ENCODE measurements at regions not wholly inside any gene's neighbourhood (a gene's known extent, or its start where the extent isn't known, plus 50 kb on each side); places are given as distances from the start of the nearest gene placed in this dataset.

- no peak for DNase-seq (ENCODE audit: low read depth)
These were observed 106.9 kb upstream of the SEMA6A start for GRCh38 chr5:116681334-116682013.

- DNase-seq (ENCODE audit: low read depth) = no peak
These were observed 100.9 kb upstream of the SEMA6A start for GRCh38 chr5:116675626-116675910.

- DNase-seq (ENCODE audit: low read depth) = no peak
These were observed 100.4 kb upstream of the SEMA6A start for GRCh38 chr5:116674881-116675625.

GRCh38 chr5:116673453-116673852, 98.8 kb upstream of the SEMA6A start:
- no peak for DNase-seq (ENCODE audit: low read depth)

GRCh38 chr5:116672203-116672602, 97.6 kb upstream of the SEMA6A start:
- DNase-seq (ENCODE audit: low read depth) = no peak

- no peak for DNase-seq (ENCODE audit: low read depth)
These were observed 96.7 kb upstream of the SEMA6A start for GRCh38 chr5:116671211-116671736.

- no peak for DNase-seq (ENCODE audit: low read depth)
These were observed 94.8 kb upstream of the SEMA6A start for GRCh38 chr5:116669261-116670031.

GRCh38 chr5:116668390-116668789, 93.8 kb upstream of the SEMA6A start:
- no peak for DNase-seq (ENCODE audit: low read depth)

GRCh38 chr5:116666901-116667300, 92.3 kb upstream of the SEMA6A start:
- DNase-seq (ENCODE audit: low read depth) = no peak

- no peak for DNase-seq (ENCODE audit: low read depth)
These were observed 90.4 kb upstream of the SEMA6A start for GRCh38 chr5:116664988-116665387.

- DNase-seq (ENCODE audit: low read depth) = no peak
These were observed 88.5 kb upstream of the SEMA6A start for GRCh38 chr5:116663081-116663480.

GRCh38 chr5:116661419-116661818, 86.8 kb upstream of the SEMA6A start:
- no peak for DNase-seq (ENCODE audit: low read depth)

- DNase-seq (ENCODE audit: low read depth) = no peak
These were observed 86.3 kb upstream of the SEMA6A start for GRCh38 chr5:116660929-116661328.

- no peak for DNase-seq (ENCODE audit: low read depth)
These were observed 84.2 kb upstream of the SEMA6A start for GRCh38 chr5:116658830-116659229.

GRCh38 chr5:116658141-116658540, 83.5 kb upstream of the SEMA6A start:
- DNase-seq (ENCODE audit: low read depth) = no peak

- DNase-seq (ENCODE audit: low read depth) = no peak
These were observed 80.8 kb upstream of the SEMA6A start for GRCh38 chr5:116655431-116655830.

- no peak for DNase-seq (ENCODE audit: low read depth)
These were observed 80.3 kb upstream of the SEMA6A start for GRCh38 chr5:116654925-116655324.

- DNase-seq (ENCODE audit: low read depth) = no peak
These were observed 78.3 kb upstream of the SEMA6A start for GRCh38 chr5:116652903-116653302.

- no peak for DNase-seq (ENCODE audit: low read depth)
These were observed 77.6 kb upstream of the SEMA6A start for GRCh38 chr5:116652196-116652729.

- no peak for DNase-seq (ENCODE audit: low read depth)
These were observed 77.0 kb upstream of the SEMA6A start for GRCh38 chr5:116651653-116652052.

GRCh38 chr5:116650964-116651363, 76.3 kb upstream of the SEMA6A start:
- DNase-seq (ENCODE audit: low read depth) = no peak

- no peak for DNase-seq (ENCODE audit: low read depth)
These were observed 75.9 kb upstream of the SEMA6A start for GRCh38 chr5:116650544-116650943.
